LNCaP clone FGC (cell line): ENCODE measurements at regions not wholly inside any gene's neighbourhood (a gene's known extent, or its start where the extent isn't known, plus 50 kb on each side); places are given as distances from the start of the nearest gene placed in this dataset.

Source experiments
- DNase-seq: peaks from one replicate; pipeline ENCODE4 v3.0.0-alpha.2; 2011; ENCODE audit warnings: low read depth
- H3K4me3 ChIP-seq: 2 replicates; pipeline ENCODE4 v1.5.1; 2011; ENCODE audit warnings: mild to moderate bottlenecking, low read depth, low read length, control low read depth
- CTCF ChIP-seq: IDR thresholded peaks from 2 replicates; pipeline ENCODE4 v1.5.1; 2012; ENCODE audit warnings: mild to moderate bottlenecking; ENCODE audit not compliant: control insufficient read depth, insufficient read depth; ENCODE audit errors: extremely low read depth

GRCh38 chr5:33235304-33235703, 205.5 kb upstream of the TARS1 start:
- no peak for DNase-seq
- H3K4me3 ChIP-seq = no peak overlapping the region
- no peak for TF ChIP-seq CTCF

- TF ChIP-seq CTCF = no peak
- DNase-seq = no peak
Observed at GRCh38 chr5:33235824-33236223, 204.9 kb upstream of the TARS1 start.

GRCh38 chr5:33237471-33237870, 203.3 kb upstream of the TARS1 start:
- DNase-seq = no peak
- no peak for TF ChIP-seq CTCF
- no peak overlapping the region for H3K4me3 ChIP-seq

More at GRCh38 chr5:33235824-33236223, 204.9 kb upstream of the TARS1 start:
- H3K4me3 ChIP-seq = no peak overlapping the region

GRCh38 chr5:33238826-33239695, 201.7 kb upstream of the TARS1 start:
- no peak for TF ChIP-seq CTCF
- no peak for DNase-seq
- no peak overlapping the region for H3K4me3 ChIP-seq

GRCh38 chr5:33240558-33240957, 200.2 kb upstream of the TARS1 start:
- TF ChIP-seq CTCF = no peak
- no peak for DNase-seq

GRCh38 chr5:33241802-33242201, 199.0 kb upstream of the TARS1 start:
- TF ChIP-seq CTCF = no peak
- no peak for DNase-seq
- H3K4me3 ChIP-seq = no peak overlapping the region

More at GRCh38 chr5:33240558-33240957, 200.2 kb upstream of the TARS1 start:
- H3K4me3 ChIP-seq = no peak overlapping the region

GRCh38 chr5:33242277-33242676, 198.5 kb upstream of the TARS1 start:
- DNase-seq = no peak
- TF ChIP-seq CTCF = no peak
- no peak overlapping the region for H3K4me3 ChIP-seq
